ENCODE measurements at regions not wholly inside any gene's neighbourhood (a gene's known extent, or its start where the extent isn't known, plus 50 kb on each side); places are given as distances from the start of the nearest gene placed in this dataset.

DNA sequence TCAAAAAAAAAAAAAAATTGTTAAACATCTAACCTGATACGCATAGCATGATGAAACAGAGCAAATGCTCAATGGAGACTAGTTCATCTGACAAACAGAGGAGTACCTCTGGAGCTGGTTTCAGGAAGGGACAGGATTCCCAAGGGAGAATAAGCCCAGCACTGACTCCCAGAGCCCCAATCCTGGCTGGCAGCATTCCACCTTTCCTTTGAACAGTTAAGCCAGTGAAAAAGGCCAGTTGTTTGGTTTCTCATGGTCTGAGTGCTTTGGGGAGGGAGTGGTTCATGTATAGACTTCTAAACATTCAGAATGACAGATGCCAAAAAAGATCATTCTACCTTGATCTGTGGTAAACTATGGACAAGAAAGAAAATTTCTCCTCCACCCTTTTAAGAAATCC, 277.9 kb upstream of the RARB start:
- TF ChIP-seq, protein P1, sequence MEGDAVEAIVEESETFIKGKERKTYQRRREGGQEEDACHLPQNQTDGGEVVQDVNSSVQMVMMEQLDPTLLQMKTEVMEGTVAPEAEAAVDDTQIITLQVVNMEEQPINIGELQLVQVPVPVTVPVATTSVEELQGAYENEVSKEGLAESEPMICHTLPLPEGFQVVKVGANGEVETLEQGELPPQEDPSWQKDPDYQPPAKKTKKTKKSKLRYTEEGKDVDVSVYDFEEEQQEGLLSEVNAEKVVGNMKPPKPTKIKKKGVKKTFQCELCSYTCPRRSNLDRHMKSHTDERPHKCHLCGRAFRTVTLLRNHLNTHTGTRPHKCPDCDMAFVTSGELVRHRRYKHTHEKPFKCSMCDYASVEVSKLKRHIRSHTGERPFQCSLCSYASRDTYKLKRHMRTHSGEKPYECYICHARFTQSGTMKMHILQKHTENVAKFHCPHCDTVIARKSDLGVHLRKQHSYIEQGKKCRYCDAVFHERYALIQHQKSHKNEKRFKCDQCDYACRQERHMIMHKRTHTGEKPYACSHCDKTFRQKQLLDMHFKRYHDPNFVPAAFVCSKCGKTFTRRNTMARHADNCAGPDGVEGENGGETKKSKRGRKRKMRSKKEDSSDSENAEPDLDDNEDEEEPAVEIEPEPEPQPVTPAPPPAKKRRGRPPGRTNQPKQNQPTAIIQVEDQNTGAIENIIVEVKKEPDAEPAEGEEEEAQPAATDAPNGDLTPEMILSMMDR (conservative IDR thresholded peaks at IDR 0.05; ENCODE audit: low read length): no peak
- TF ChIP-seq EZH2phosphoT487 (IDR thresholded peaks at IDR 0.05; ENCODE audit: borderline replicate concordance, low read depth, low read length): no peak

Measured in OCI-LY7 (cell line).